ENCODE measurements at regions not wholly inside any gene's neighbourhood (a gene's known extent, or its start where the extent isn't known, plus 50 kb on each side); places are given as distances from the start of the nearest gene placed in this dataset.

DNA sequence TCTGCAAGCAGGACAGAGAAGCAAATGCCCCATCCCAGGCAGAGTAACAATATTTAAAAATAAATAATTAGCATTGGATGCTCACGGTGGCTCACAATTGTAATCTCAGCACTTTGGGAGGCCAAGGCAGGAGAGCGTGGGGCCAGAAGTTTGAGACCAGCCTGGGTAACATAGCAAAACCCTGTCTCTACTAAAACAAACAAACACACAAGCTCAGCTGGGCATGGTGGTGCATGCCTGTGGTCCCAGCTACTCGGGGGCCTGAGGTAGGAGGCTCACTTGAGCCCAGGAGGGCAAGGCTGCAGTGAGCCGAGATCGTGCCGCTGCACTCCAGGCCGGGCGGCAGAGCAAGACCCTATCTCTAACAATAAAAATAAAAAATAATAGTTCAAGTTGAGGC is 74.7 kb upstream of the NCOR2 start:
- H3K27me3 ChIP-seq (ENCODE audit: insufficient read depth, low read length): no peaks in the 10 kb centered on the region; the same call in 1 of the 2 replicates
- H3K9me2 ChIP-seq (ENCODE audit: low read depth, low read length): no peaks in the 10 kb centered on the region
- no peak overlapping the region for H2AFZ ChIP-seq (ENCODE audit: low read length)
- H4K20me1 ChIP-seq (ENCODE audit: insufficient read depth, low read length): no peaks in the 10 kb centered on the region
- TF ChIP-seq CTCF (IDR thresholded peaks at IDR 0.05; ENCODE audit: low read length) (no peak), EZH2 (IDR thresholded peaks at IDR 0.05; ENCODE audit: borderline replicate concordance, low read length) (no peak)
- no peaks in the 10 kb centered on the region for H3K79me2 ChIP-seq (ENCODE audit: insufficient read depth, low read length)
- no peaks in the 10 kb centered on the region for H3K9me3 ChIP-seq (ENCODE audit: low read length)
- no peak overlapping the region for H3K27ac ChIP-seq (ENCODE audit: low read depth, low read length, poor library complexity, severe bottlenecking)
- H3K4me1 ChIP-seq (ENCODE audit: insufficient read depth, low read length, severe bottlenecking): no peaks in the 10 kb centered on the region
- no peak overlapping the region for H3K4me2 ChIP-seq (ENCODE audit: low read length)
- H3K36me3 ChIP-seq (ENCODE audit: insufficient read depth, low read length): no peaks in the 10 kb centered on the region
- H3K9ac ChIP-seq (ENCODE audit: low read length): no peak overlapping the region
- no peak overlapping the region for H3K4me3 ChIP-seq (ENCODE audit: low read depth, low read length, poor library complexity, severe bottlenecking)
- H3F3A ChIP-seq (ENCODE audit: insufficient read depth, low read length): no peaks in the 10 kb centered on the region

GRCh38 chr12:124641591-124641990 is 74.2 kb upstream of the NCOR2 start:
- Histone ChIP-seq H2AFZ (ENCODE audit: low read length) (no peak overlapping the region), H3K79me2 (ENCODE audit: insufficient read depth, low read length) (no peaks in the 10 kb centered on the region), H3K9ac (ENCODE audit: low read length) (no peak overlapping the region), H3K9me3 (ENCODE audit: low read length) (no peaks in the 10 kb centered on the region), H3K4me3 (ENCODE audit: low read depth, low read length, poor library complexity, severe bottlenecking) (no peak overlapping the region), H3K27ac (ENCODE audit: low read depth, low read length, poor library complexity, severe bottlenecking) (no peak overlapping the region), H4K20me1 (ENCODE audit: insufficient read depth, low read length) (no peaks in the 10 kb centered on the region), H3K9me2 (ENCODE audit: low read depth, low read length) (no peaks in the 10 kb centered on the region), H3F3A (ENCODE audit: insufficient read depth, low read length) (no peaks in the 10 kb centered on the region), H3K27me3 (ENCODE audit: insufficient read depth, low read length) (no peaks in the 10 kb centered on the region; the same call in 1 of the 2 replicates), H3K36me3 (ENCODE audit: insufficient read depth, low read length) (no peaks in the 10 kb centered on the region), H3K4me1 (ENCODE audit: insufficient read depth, low read length, severe bottlenecking) (no peaks in the 10 kb centered on the region), H3K4me2 (ENCODE audit: low read length) (no peak overlapping the region)
- TF ChIP-seq EZH2 (IDR thresholded peaks at IDR 0.05; ENCODE audit: borderline replicate concordance, low read length) (no peak), CTCF (IDR thresholded peaks at IDR 0.05; ENCODE audit: low read length) (no peak)

GRCh38 chr12:124640056-124640455 is 72.6 kb upstream of the NCOR2 start:
- no peaks in the 10 kb centered on the region; the same call in 1 of the 2 replicates for H3K27me3 ChIP-seq (ENCODE audit: insufficient read depth, low read length)
- H4K20me1 ChIP-seq (ENCODE audit: insufficient read depth, low read length): no peaks in the 10 kb centered on the region
- no peaks in the 10 kb centered on the region for H3K36me3 ChIP-seq (ENCODE audit: insufficient read depth, low read length)
- H3F3A ChIP-seq (ENCODE audit: insufficient read depth, low read length): no peaks in the 10 kb centered on the region
- no peaks in the 10 kb centered on the region for H3K9me2 ChIP-seq (ENCODE audit: low read depth, low read length)
- H3K9ac ChIP-seq (ENCODE audit: low read length): no peak overlapping the region
- TF ChIP-seq EZH2 (IDR thresholded peaks at IDR 0.05; ENCODE audit: borderline replicate concordance, low read length): no peak
- TF ChIP-seq CTCF (IDR thresholded peaks at IDR 0.05; ENCODE audit: low read length): no peak
- H3K27ac ChIP-seq (ENCODE audit: low read depth, low read length, poor library complexity, severe bottlenecking): no peak overlapping the region
- no peaks in the 10 kb centered on the region for H3K79me2 ChIP-seq (ENCODE audit: insufficient read depth, low read length)
- no peaks in the 10 kb centered on the region for H3K4me1 ChIP-seq (ENCODE audit: insufficient read depth, low read length, severe bottlenecking)
- no peak overlapping the region for H3K4me2 ChIP-seq (ENCODE audit: low read length)
- no peaks in the 10 kb centered on the region for H3K9me3 ChIP-seq (ENCODE audit: low read length)
- no peak overlapping the region for H2AFZ ChIP-seq (ENCODE audit: low read length)
- no peak overlapping the region for H3K4me3 ChIP-seq (ENCODE audit: low read depth, low read length, poor library complexity, severe bottlenecking)

All from OCI-LY1 (cell line).